IMR-90 (cell line): ENCODE measurements at regions not wholly inside any gene's neighbourhood (a gene's known extent, or its start where the extent isn't known, plus 50 kb on each side); places are given as distances from the start of the nearest gene placed in this dataset.

Experiments
- ATAC-seq: fragments of 200-7000 bp; cut with Tn5 transposase; 2 replicates; pipeline ENCODE4 v1.9.1; 2020; ENCODE audit warnings: low read depth, mild to moderate bottlenecking, moderate library complexity
- BruUV-seq: library from RNA; stranded (reverse); fragments of 400-500 nt; replicated peaks from 2 replicates; lab custom pipeline; 2021; lab: Mats Ljungman, UMichigan
- CTCF ChIA-PET: fragments of 300-600 bp; formaldehyde crosslinking; extraction: SDS; loops from one replicate; lab custom pipeline; 2021; ENCODE audit warnings: antibody characterized with exemption; lab: Yijun Ruan, JAX
- POLR2A ChIA-PET: fragments of 300-600 bp; sonication (Branson Sonifier 250); formaldehyde crosslinking; loops from one replicate; lab custom pipeline; 2022; ENCODE audit warnings: antibody characterized with exemption; ENCODE audit not compliant: unreplicated experiment; lab: Charles Lee
- DNase-seq: peaks from one replicate; pipeline ENCODE4 v3.0.0; 2013
- H2AFZ ChIP-seq: replicated peaks from 2 replicates; pipeline ENCODE3; 2013; ENCODE audit warnings: low read length, mild to moderate bottlenecking; ENCODE audit not compliant: poor library complexity
- H2AK5ac ChIP-seq: 2 replicates; pipeline ENCODE4 v1.6.1; 2013; ENCODE audit warnings: low read depth, low read length, inconsistent platforms
- H2AK9ac ChIP-seq: replicated peaks from 2 replicates; pipeline ENCODE3; 2013; ENCODE audit warnings: mild to moderate bottlenecking, low read depth, low read length, moderate library complexity; ENCODE audit not compliant: poor library complexity
- H2BK120ac ChIP-seq: 2 replicates; pipeline ENCODE4 v1.6.1; 2013; ENCODE audit warnings: low read depth, low read length, inconsistent platforms
- H2BK15ac ChIP-seq: 3 replicates; pipeline ENCODE4 v1.6.1; 2013; ENCODE audit warnings: low read depth, low read length, inconsistent platforms
- H2BK20ac ChIP-seq: 2 replicates; pipeline ENCODE4 v1.6.1; 2013; ENCODE audit warnings: low read depth, mild to moderate bottlenecking, inconsistent platforms, low read length, moderate library complexity
- H2BK5ac ChIP-seq: 2 replicates; pipeline ENCODE4 v1.6.1; 2013; ENCODE audit warnings: mild to moderate bottlenecking, low read depth, low read length, inconsistent platforms; ENCODE audit not compliant: poor library complexity, severe bottlenecking
- H3K14ac ChIP-seq: replicated peaks from 2 replicates; pipeline ENCODE4 v1.6.1; 2013; ENCODE audit warnings: low read depth, low read length, inconsistent platforms
- H3K18ac ChIP-seq: 2 replicates; pipeline ENCODE4 v1.6.1; 2013; ENCODE audit warnings: low read depth, low read length, control low read depth
- H3K23ac ChIP-seq: 2 replicates; pipeline ENCODE4 v1.6.1; 2013; ENCODE audit warnings: low read depth, low read length, inconsistent platforms
- H3K27ac ChIP-seq: 2 replicates; pipeline ENCODE4 v1.5.1; 2013; ENCODE audit warnings: mild to moderate bottlenecking, control low read depth, low read length; ENCODE audit not compliant: insufficient read depth
- H3K27me3 ChIP-seq: 2 replicates; pipeline ENCODE4 v1.6.1; 2013; ENCODE audit warnings: low read length; ENCODE audit not compliant: control insufficient read depth, insufficient read depth
- H3K36me3 ChIP-seq: 2 replicates; pipeline ENCODE4 v1.6.1; 2013; ENCODE audit warnings: low read length, mixed read lengths; ENCODE audit not compliant: control insufficient read depth, insufficient read depth
- H3K4ac ChIP-seq: 2 replicates; pipeline ENCODE4 v1.6.1; 2013; ENCODE audit warnings: low read depth, low read length, inconsistent platforms
- H3K4me1 ChIP-seq: 2 replicates; pipeline ENCODE4 v1.6.1; 2013; ENCODE audit warnings: low read length, mixed read lengths; ENCODE audit not compliant: control insufficient read depth, insufficient read depth
- H3K4me2 ChIP-seq: 2 replicates; pipeline ENCODE4 v1.6.1; 2013; ENCODE audit warnings: low read depth, mild to moderate bottlenecking, control low read depth, low read length, moderate library complexity
- H3K4me3 ChIP-seq: 2 replicates; pipeline ENCODE4 v1.5.1; 2013; ENCODE audit warnings: low read depth, mild to moderate bottlenecking, control low read depth, low read length, moderate library complexity; ENCODE audit not compliant: insufficient read depth
- H3K56ac ChIP-seq: 2 replicates; pipeline ENCODE4 v1.6.1; 2013; ENCODE audit warnings: low read length, inconsistent platforms; ENCODE audit not compliant: insufficient read depth; ENCODE audit errors: extremely low read depth
- H3K79me1 ChIP-seq, 2 experiments: 2 replicates each; pipeline ENCODE4 v1.6.1; 2013; ENCODE audit warnings: low read length in 2 of 2, inconsistent platforms in 1 of 2, low read depth in 1 of 2
- H3K9ac ChIP-seq: 2 replicates; pipeline ENCODE4 v1.6.1; 2013; ENCODE audit warnings: low read depth, low read length, control low read depth
- H3K9me1 ChIP-seq: 2 replicates; pipeline ENCODE4 v1.6.1; 2013; ENCODE audit warnings: low read length, inconsistent platforms; ENCODE audit not compliant: insufficient read depth
- H3K9me3 ChIP-seq: 2 replicates; pipeline ENCODE4 v1.6.1; 2013; ENCODE audit warnings: low read length; ENCODE audit not compliant: control insufficient read depth, insufficient read depth
- H4K20me1 ChIP-seq: 2 replicates; pipeline ENCODE4 v1.6.1; 2013; ENCODE audit warnings: low read length, inconsistent platforms; ENCODE audit not compliant: insufficient read depth
- H4K5ac ChIP-seq: 2 replicates; pipeline ENCODE4 v1.6.1; 2013; ENCODE audit warnings: mild to moderate bottlenecking, low read depth, low read length, control low read depth
- H4K8ac ChIP-seq, 2 experiments: 2 replicates each; pipeline ENCODE4 v1.6.1; 2013; ENCODE audit warnings: low read depth in 2 of 2, low read length in 2 of 2, control low read depth in 1 of 2, inconsistent platforms in 1 of 2
- H4K91ac ChIP-seq: 2 replicates; pipeline ENCODE4 v1.6.1; 2013; ENCODE audit warnings: low read depth, low read length, inconsistent platforms; ENCODE audit not compliant: insufficient read depth
- BHLHE40 ChIP-seq: fragments of 150-350 bp; IDR thresholded peaks from 2 replicates; pipeline ENCODE4 v1.6.1; 2016; ENCODE audit warnings: mild to moderate bottlenecking, low read depth, low read length
- CEBPB ChIP-seq: IDR thresholded peaks from 2 replicates; pipeline ENCODE4 v1.6.1; 2012; ENCODE audit warnings: low read depth, low read length, improper control_type of control experiment
- CHD1 ChIP-seq: IDR thresholded peaks from 2 replicates; pipeline ENCODE4 v1.6.1; 2012; ENCODE audit warnings: low read depth, low read length, improper control_type of control experiment
- CTCF ChIP-seq: conservative IDR thresholded peaks from 2 replicates; pipeline ENCODE4 v1.5.1; 2012; ENCODE audit warnings: mild to moderate bottlenecking, low read depth, low read length, improper control_type of control experiment
- ELK1 ChIP-seq: fragments of 150-350 bp; IDR thresholded peaks from 2 replicates; pipeline ENCODE4 v1.6.1; 2016; ENCODE audit warnings: low read depth, mild to moderate bottlenecking, low read length, moderate library complexity, borderline replicate concordance
- FOS ChIP-seq: fragments of 150-350 bp; IDR thresholded peaks from 2 replicates; pipeline ENCODE4 v1.6.1; 2016; ENCODE audit warnings: low read depth, low read length
- MAFK ChIP-seq: IDR thresholded peaks from 2 replicates; pipeline ENCODE4 v1.6.1; 2012; ENCODE audit warnings: low read depth, low read length, improper control_type of control experiment
- MAZ ChIP-seq: IDR thresholded peaks from 2 replicates; pipeline ENCODE4 v1.6.1; 2012; ENCODE audit warnings: low read depth, mild to moderate bottlenecking, low read length, improper control_type of control experiment, moderate library complexity, borderline replicate concordance
- MXI1 ChIP-seq: IDR thresholded peaks from 2 replicates; pipeline ENCODE4 v1.6.1; 2012; ENCODE audit warnings: low read depth, mild to moderate bottlenecking, low read length, moderate library complexity, borderline replicate concordance
- NFE2L2 ChIP-seq: fragments of 150-350 bp; IDR thresholded peaks from 2 replicates; pipeline ENCODE4 v1.6.1; 2016; ENCODE audit warnings: low read depth, mild to moderate bottlenecking, low read length
- POLR2A ChIP-seq: IDR thresholded peaks from 2 replicates; pipeline ENCODE4 v1.6.1; 2012; ENCODE audit warnings: mild to moderate bottlenecking, low read depth, low read length
- RAD21 ChIP-seq: IDR thresholded peaks from 2 replicates; pipeline ENCODE4 v1.6.1; 2012; ENCODE audit warnings: low read length, improper control_type of control experiment
- RCOR1 ChIP-seq: IDR thresholded peaks from 2 replicates; pipeline ENCODE4 v1.6.1; 2012; ENCODE audit warnings: mild to moderate bottlenecking, low read length, improper control_type of control experiment; ENCODE audit not compliant: insufficient replicate concordance
- RFX5 ChIP-seq: IDR thresholded peaks from 2 replicates; pipeline ENCODE4 v1.8.0; 2012; ENCODE audit warnings: low read depth, mild to moderate bottlenecking, low read length, moderate library complexity
- SMC3 ChIP-seq: fragments of 150-350 bp; IDR thresholded peaks from 2 replicates; pipeline ENCODE4 v1.6.1; 2016; ENCODE audit warnings: low read depth, mild to moderate bottlenecking, antibody characterized with exemption, low read length, moderate library complexity
- USF2 ChIP-seq: fragments of 150-350 bp; IDR thresholded peaks from 2 replicates; pipeline ENCODE4 v1.6.1; 2017; ENCODE audit warnings: mild to moderate bottlenecking, antibody characterized with exemption, low read length, low read depth
- WGBS, 2 experiments: methylation state at CpG; one replicate each; pipeline versions ENCODE4 v1.1.5 to v1.1.7; 2013; ENCODE audit warnings: missing lambda C conversion rate in 2 of 2; ENCODE audit not compliant: insufficient read length in 1 of 2; ENCODE audit errors: extremely low coverage in 2 of 2; 5-methylcytosine and 5-hydroxymethylcytosine counted together
- dilution Hi-C: fragments of 300-500 bp; cut with HindIII; formaldehyde crosslinking; loops from one replicate; pipeline ENCODE4 v1.14.3; 2018; ENCODE audit warnings: low sequenced_read_pairs; ENCODE audit not compliant: unreplicated experiment
- in situ Hi-C: fragments of 300-500 bp; cut with MboI; formaldehyde crosslinking; loops from 3 replicates; pipeline ENCODE4 v1.14.3; 2019; ENCODE audit warnings: low sequenced_read_pairs, inconsistent platforms, mixed read lengths
- intact Hi-C: fragments of 100-400 bp; cut with micrococcal nuclease; formaldehyde crosslinking; loops from 2 replicates; pipeline ENCODE4 v1.10.0; 2022

GRCh38 chr9:96128880-96129279, 173.1 kb downstream of the HSD17B3 start:
- Histone ChIP-seq H3K4ac (no peak overlapping the region), H2AK9ac (no peak overlapping the region), H2BK20ac (no peak overlapping the region), H3K27ac (no peak overlapping the region), H3K56ac (no peak overlapping the region), H3K36me3 (no peaks in the 10 kb centered on the region), H3K9me1 (no peaks in the 10 kb centered on the region), H3K9ac (no peak overlapping the region), H3K4me2 (no peak overlapping the region), H3K4me3 (no peak overlapping the region), H2AFZ (no peak overlapping the region), H4K5ac (no peak overlapping the region), H3K9me3 (no peaks in the 10 kb centered on the region), H3K14ac (no peak overlapping the region), H3K4me1 (no peaks in the 10 kb centered on the region), H3K23ac (no peak overlapping the region), H3K79me1 (no peaks in the 10 kb centered on the region), H2BK120ac (no peak overlapping the region), H4K91ac (no peak overlapping the region), H2BK5ac (no peak overlapping the region), H2BK15ac (no peak overlapping the region), H2AK5ac (no peak overlapping the region), H4K20me1 (no peaks in the 10 kb centered on the region), H4K8ac (no peak overlapping the region), H3K27me3 (peaks cover 66% of the 10 kb centered on the region), H3K18ac (no peak overlapping the region)
- ATAC-seq (no peak), DNase-seq (no peak)
- no peak for TF ChIP-seq CEBPB
- TF ChIP-seq BHLHE40 = no peak
- no peak for TF ChIP-seq RAD21
- no peak for TF ChIP-seq CHD1
- TF ChIP-seq NFE2L2 = no peak
- TF ChIP-seq ELK1 = no peak
- TF ChIP-seq RCOR1 = no peak
- no peak for TF ChIP-seq USF2
- no peak for TF ChIP-seq CTCF
- no peak for TF ChIP-seq RFX5
- no peak for TF ChIP-seq MXI1
- no peak for TF ChIP-seq MAZ
- no peak for TF ChIP-seq MAFK
- no peak for TF ChIP-seq POLR2A
- TF ChIP-seq SMC3 = no peak
- no peak for TF ChIP-seq FOS
- ChIA-PET POLR2A (no interaction called here), CTCF (no interaction called here)
- WGBS, 2 experiments = no CpG with 5 or more reads among the region's 2 CpGs
- no TSS peak for BruUV-seq
- in situ Hi-C loops (no loop called here), dilution Hi-C loops (no loop called here), intact Hi-C loops (no loop called here)
